IPS-20b (cell line): ENCODE measurements at regions not wholly inside any gene's neighbourhood (a gene's known extent, or its start where the extent isn't known, plus 50 kb on each side); places are given as distances from the start of the nearest gene placed in this dataset.
"Not testable (repeated sequence)": the region's sequence is repeated elsewhere in the genome, so short reads cannot be mapped to it uniquely, and the experiment has no call there.

ENCODE experiments used
- H3K27ac ChIP-seq: one replicate; pipeline ENCODE4 v1.5.1; 2013; ENCODE audit warnings: low read length
- H3K27me3 ChIP-seq: 2 replicates; pipeline ENCODE4 v1.6.1; 2013; ENCODE audit warnings: mild to moderate bottlenecking, low read length, inconsistent platforms; ENCODE audit not compliant: insufficient read depth
- H3K36me3 ChIP-seq: 2 replicates; pipeline ENCODE4 v1.6.1; 2013; ENCODE audit warnings: low read depth, mild to moderate bottlenecking, inconsistent platforms, low read length, moderate library complexity; ENCODE audit not compliant: insufficient read depth
- H3K4me1 ChIP-seq: 2 replicates; pipeline ENCODE4 v1.6.1; 2013; ENCODE audit warnings: mild to moderate bottlenecking, control low read depth, inconsistent platforms, low read length, moderate library complexity; ENCODE audit not compliant: insufficient read depth
- H3K4me3 ChIP-seq: 2 replicates; pipeline ENCODE4 v1.5.1; 2013; ENCODE audit warnings: mild to moderate bottlenecking, low read length, inconsistent platforms
- H3K9ac ChIP-seq: 2 replicates; pipeline ENCODE4 v1.6.1; 2013; ENCODE audit warnings: low read depth, mild to moderate bottlenecking, inconsistent platforms, low read length, moderate library complexity
- H3K9me3 ChIP-seq: 2 replicates; pipeline ENCODE4 v1.6.1; 2013; ENCODE audit warnings: mild to moderate bottlenecking, low read depth, low read length, inconsistent platforms; ENCODE audit not compliant: insufficient read depth

DNA sequence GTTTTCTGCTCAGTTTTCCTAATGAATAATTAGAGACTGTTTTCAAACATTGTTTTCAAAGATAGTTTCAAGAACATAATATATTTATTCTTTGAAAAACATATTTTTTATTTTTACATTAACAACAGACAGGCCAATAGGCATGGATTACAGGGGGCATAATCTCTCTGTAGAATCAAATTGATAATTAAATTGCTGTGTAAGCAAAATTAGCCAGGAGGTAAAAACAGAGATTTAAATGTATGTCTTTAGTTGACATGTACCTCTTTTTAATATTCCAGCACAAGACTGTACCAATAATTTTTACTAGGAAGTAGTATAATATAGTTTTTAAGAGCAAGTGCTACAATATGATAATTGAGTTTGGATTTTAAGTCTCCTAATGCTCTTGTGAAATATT, 1444.5 kb downstream of the BRINP3 start:
- no peaks in the 10 kb centered on the region for H3K27me3 ChIP-seq
- H3K9ac ChIP-seq = no peak overlapping the region
- no peak overlapping the region for H3K4me3 ChIP-seq
- H3K9me3 ChIP-seq = no peaks in the 10 kb centered on the region
- H3K36me3 ChIP-seq = no peaks in the 10 kb centered on the region
- no peaks in the 10 kb centered on the region for H3K4me1 ChIP-seq
- no peak overlapping the region for H3K27ac ChIP-seq

GRCh38 chr1:189036628-189037027, 1441.0 kb downstream of the BRINP3 start:
- Histone ChIP-seq H3K36me3 (no peaks in the 10 kb centered on the region), H3K27me3 (no peaks in the 10 kb centered on the region), H3K4me1 (no peaks in the 10 kb centered on the region), H3K27ac (no peak overlapping the region), H3K9me3 (no peaks in the 10 kb centered on the region), H3K9ac (no peak overlapping the region), H3K4me3 (no peak overlapping the region)

GRCh38 chr1:189046127-189046526, 1431.5 kb downstream of the BRINP3 start:
- no peak overlapping the region for H3K4me3 ChIP-seq
- H3K9me3 ChIP-seq = no peaks in the 10 kb centered on the region
- no peak overlapping the region for H3K9ac ChIP-seq
- no peaks in the 10 kb centered on the region for H3K4me1 ChIP-seq
- no peaks in the 10 kb centered on the region for H3K27me3 ChIP-seq
- no peaks in the 10 kb centered on the region for H3K36me3 ChIP-seq
- no peak overlapping the region for H3K27ac ChIP-seq

- Histone ChIP-seq H3K27me3 (no peaks in the 10 kb centered on the region), H3K9ac (no peak overlapping the region), H3K36me3 (no peaks in the 10 kb centered on the region), H3K27ac (no peak overlapping the region), H3K4me3 (no peak overlapping the region), H3K4me1 (no peaks in the 10 kb centered on the region), H3K9me3 (no peaks in the 10 kb centered on the region)
Observed at GRCh38 chr1:189084811-189085210, 1392.9 kb downstream of the BRINP3 start.

DNA sequence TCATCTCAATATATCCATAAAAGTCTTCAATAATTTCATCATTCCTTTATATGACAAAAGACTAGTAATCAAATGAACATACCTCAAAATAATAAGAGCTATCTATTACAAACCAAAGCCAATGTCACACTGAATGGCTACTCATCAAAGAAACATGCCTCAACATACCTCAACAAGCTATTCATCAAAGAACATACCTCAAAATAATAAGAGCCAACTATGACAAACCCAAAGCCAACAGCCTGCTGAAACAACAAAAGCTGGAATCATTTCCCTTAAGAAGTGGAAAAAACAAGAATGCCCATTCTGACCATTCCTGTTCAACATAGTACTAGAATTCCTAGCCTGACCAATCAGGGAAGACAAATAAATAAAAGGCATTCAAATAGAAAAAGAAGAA, 1373.7 kb downstream of the BRINP3 start:
- no peaks in the 10 kb centered on the region for H3K36me3 ChIP-seq
- no peaks in the 10 kb centered on the region for H3K4me1 ChIP-seq
- no peak overlapping the region for H3K9ac ChIP-seq
- H3K27me3 ChIP-seq = no peaks in the 10 kb centered on the region
- H3K9me3 ChIP-seq = no peaks in the 10 kb centered on the region
- no peak overlapping the region for H3K4me3 ChIP-seq
- no peak overlapping the region for H3K27ac ChIP-seq

DNA sequence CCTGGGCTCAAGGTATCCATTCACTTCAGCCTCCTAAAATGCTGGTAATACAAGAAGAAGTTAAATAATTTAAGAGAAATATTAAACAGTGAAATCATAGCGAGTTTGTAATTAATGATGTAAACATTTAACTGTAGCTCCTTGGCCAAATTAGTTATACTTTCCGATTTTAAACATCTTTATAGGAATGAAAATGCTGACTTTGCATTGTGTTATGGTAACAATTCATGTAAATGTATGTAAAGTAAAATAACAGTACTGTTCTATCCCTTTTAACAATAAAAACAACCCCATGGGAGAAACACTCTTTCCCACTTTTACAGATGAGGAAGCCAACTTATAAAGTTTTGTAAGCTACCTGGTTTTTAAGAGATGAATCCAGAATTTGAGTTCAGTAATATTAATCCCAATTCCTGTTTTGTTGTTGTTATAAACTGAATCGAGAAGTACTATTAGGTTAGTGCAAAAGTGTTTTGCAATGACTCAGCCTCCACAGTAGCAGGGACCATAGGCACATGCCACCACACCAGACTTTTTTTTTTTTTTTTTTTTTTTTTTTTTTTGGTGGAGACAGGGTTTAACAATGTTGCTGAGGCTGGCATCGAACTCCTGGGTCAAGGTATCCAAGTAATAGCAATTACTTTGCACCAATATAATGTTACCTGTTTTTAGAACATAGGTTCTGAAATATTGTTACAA, 1360.4 kb downstream of the BRINP3 start:
- no peak overlapping the region for H3K27ac ChIP-seq
- no peak overlapping the region for H3K9ac ChIP-seq
- no peaks in the 10 kb centered on the region for H3K36me3 ChIP-seq
- no peak overlapping the region for H3K4me3 ChIP-seq
- no peaks in the 10 kb centered on the region for H3K4me1 ChIP-seq
- H3K9me3 ChIP-seq = no peaks in the 10 kb centered on the region
- H3K27me3 ChIP-seq = no peaks in the 10 kb centered on the region

GRCh38 chr1:189121941-189122340, 1355.7 kb downstream of the BRINP3 start:
- H3K27me3 ChIP-seq = no peaks in the 10 kb centered on the region
- H3K27ac ChIP-seq = no peak overlapping the region
- peaks cover 11% of the 10 kb centered on the region for H3K9me3 ChIP-seq
- H3K4me3 ChIP-seq = no peak overlapping the region
- H3K9ac ChIP-seq = no peak overlapping the region
- no peaks in the 10 kb centered on the region for H3K36me3 ChIP-seq
- H3K4me1 ChIP-seq = no peaks in the 10 kb centered on the region

DNA sequence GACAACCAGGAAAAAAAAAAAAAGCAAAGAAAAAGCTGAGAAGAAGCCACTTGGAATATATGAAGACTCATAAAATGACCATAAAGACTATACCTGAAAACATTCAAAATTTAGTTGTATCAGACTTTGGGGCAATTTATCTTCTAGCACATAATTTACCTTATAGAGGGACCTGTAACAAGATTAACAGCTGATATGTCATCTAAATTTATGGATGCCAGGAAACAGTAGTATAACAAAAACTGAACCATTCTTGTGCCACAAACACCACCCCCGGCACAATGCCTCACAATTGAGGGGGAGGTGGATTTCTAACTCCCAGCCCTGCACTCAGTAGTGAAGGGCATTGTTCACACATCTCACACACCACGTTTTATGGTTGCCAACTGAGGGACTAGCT, 1352.0 kb downstream of the BRINP3 start:
- H3K4me1 ChIP-seq = no peaks in the 10 kb centered on the region
- no peaks in the 10 kb centered on the region for H3K36me3 ChIP-seq
- H3K4me3 ChIP-seq = no peak overlapping the region
- H3K9me3 ChIP-seq = peaks cover 11% of the 10 kb centered on the region
- H3K27me3 ChIP-seq = no peaks in the 10 kb centered on the region
- H3K27ac ChIP-seq = no peak overlapping the region
- H3K9ac ChIP-seq = no peak overlapping the region

- H3K27ac ChIP-seq = no peak overlapping the region
- H3K27me3 ChIP-seq = no peaks in the 10 kb centered on the region
- no peaks in the 10 kb centered on the region for H3K36me3 ChIP-seq
- H3K4me1 ChIP-seq = no peaks in the 10 kb centered on the region
- no peak overlapping the region for H3K4me3 ChIP-seq
- no peak overlapping the region for H3K9ac ChIP-seq
- H3K9me3 ChIP-seq = no peaks in the 10 kb centered on the region; the same call in 1 of the 2 replicates
Observed at GRCh38 chr1:189131576-189131975, 1346.1 kb downstream of the BRINP3 start.

DNA sequence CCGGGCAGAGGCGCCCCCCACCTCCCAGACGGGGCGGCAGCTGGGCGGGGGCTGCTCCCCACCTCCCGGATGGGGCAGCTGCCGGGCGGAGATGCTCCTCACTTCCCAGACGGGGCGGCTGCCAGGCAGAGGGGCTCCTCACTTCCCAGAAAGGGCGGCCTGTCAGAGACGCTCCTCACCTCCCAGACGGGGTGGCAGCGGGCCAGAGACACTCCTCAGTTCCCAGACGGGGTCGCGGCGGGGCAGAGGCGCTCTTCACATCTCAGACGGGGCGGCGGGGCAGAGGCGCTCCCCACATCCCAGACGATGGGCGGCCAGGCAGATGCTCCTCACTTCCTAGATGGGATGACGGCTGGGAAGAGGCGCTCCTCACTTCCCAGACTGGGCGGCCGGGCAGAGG, 1337.9 kb downstream of the BRINP3 start:
- H3K4me1 ChIP-seq, H3K27ac ChIP-seq, H3K9ac ChIP-seq, H3K9me3 ChIP-seq, H3K27me3 ChIP-seq, H3K36me3 ChIP-seq, H3K4me3 ChIP-seq: not testable (repeated sequence)

- no peak overlapping the region for H3K9ac ChIP-seq
- H3K9me3 ChIP-seq = peaks cover 5% of the 10 kb centered on the region; the same call in 1 of the 2 replicates
- no peaks in the 10 kb centered on the region for H3K4me1 ChIP-seq
- no peak overlapping the region for H3K4me3 ChIP-seq
- no peak overlapping the region for H3K27ac ChIP-seq
- H3K36me3 ChIP-seq = no peaks in the 10 kb centered on the region
- H3K27me3 ChIP-seq = no peaks in the 10 kb centered on the region
Observed at GRCh38 chr1:189141056-189141455, 1336.6 kb downstream of the BRINP3 start.

- H3K9ac ChIP-seq = no peak overlapping the region
- no peaks in the 10 kb centered on the region for H3K36me3 ChIP-seq
- H3K4me3 ChIP-seq = no peak overlapping the region
- H3K27me3 ChIP-seq = no peaks in the 10 kb centered on the region
- H3K27ac ChIP-seq = no peak overlapping the region
- H3K4me1 ChIP-seq = no peaks in the 10 kb centered on the region
- H3K9me3 ChIP-seq = no peaks in the 10 kb centered on the region
Observed at GRCh38 chr1:189149547-189150375, 1327.9 kb downstream of the BRINP3 start.
